ENCODE measurements at regions not wholly inside any gene's neighbourhood (a gene's known extent, or its start where the extent isn't known, plus 50 kb on each side); places are given as distances from the start of the nearest gene placed in this dataset.

DNA sequence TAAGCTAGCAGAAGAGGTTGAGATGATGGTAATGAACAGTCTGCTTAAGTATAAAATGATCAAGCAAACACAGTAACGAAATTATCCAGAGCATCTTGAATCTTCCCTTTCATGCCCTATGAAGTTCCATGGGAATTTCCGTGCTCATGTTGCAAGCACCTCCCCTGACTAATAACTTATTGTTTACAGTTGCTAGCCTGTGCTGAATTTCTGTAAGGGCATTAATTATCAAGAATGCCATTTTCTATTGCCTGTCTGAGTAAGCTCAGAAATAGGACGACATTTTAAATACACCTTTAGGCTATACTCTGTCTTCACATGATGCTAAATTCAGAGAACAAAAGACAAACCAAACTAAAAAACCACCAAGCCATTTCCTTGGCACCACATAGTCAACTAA lies 257.5 kb upstream of the LRTM1 start:
- CTCF ChIA-PET, result interaction anchor here (1.2 kb wide), 1 partner anchor 315 kb away, joined by 4 read pairs; no protein-coding TSS in a partner anchor
- Histone ChIP-seq H3K27me3 (ENCODE audit: control insufficient read depth, insufficient read depth, low read length) (no peaks in the 10 kb centered on the region), H3K4me3 (ENCODE audit: low read depth, low read length) (no peak overlapping the region), H3K36me3 (ENCODE audit: control insufficient read depth, insufficient read depth, low read length) (no peaks in the 10 kb centered on the region)
- TF ChIP-seq, protein P1, sequence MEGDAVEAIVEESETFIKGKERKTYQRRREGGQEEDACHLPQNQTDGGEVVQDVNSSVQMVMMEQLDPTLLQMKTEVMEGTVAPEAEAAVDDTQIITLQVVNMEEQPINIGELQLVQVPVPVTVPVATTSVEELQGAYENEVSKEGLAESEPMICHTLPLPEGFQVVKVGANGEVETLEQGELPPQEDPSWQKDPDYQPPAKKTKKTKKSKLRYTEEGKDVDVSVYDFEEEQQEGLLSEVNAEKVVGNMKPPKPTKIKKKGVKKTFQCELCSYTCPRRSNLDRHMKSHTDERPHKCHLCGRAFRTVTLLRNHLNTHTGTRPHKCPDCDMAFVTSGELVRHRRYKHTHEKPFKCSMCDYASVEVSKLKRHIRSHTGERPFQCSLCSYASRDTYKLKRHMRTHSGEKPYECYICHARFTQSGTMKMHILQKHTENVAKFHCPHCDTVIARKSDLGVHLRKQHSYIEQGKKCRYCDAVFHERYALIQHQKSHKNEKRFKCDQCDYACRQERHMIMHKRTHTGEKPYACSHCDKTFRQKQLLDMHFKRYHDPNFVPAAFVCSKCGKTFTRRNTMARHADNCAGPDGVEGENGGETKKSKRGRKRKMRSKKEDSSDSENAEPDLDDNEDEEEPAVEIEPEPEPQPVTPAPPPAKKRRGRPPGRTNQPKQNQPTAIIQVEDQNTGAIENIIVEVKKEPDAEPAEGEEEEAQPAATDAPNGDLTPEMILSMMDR (IDR thresholded peaks at IDR 0.05; ENCODE audit: insufficient read depth, low read depth, low read length), result no peak
- peak; percentile 91 for DNase-seq (ENCODE audit: low read depth)
- POLR2A ChIA-PET, result interaction anchor here (0.6 to 1.6 kb wide), 2 partner anchors 13 to 16 kb away, joined by 6 to 7 read pairs; no protein-coding TSS in a partner anchor

DNA sequence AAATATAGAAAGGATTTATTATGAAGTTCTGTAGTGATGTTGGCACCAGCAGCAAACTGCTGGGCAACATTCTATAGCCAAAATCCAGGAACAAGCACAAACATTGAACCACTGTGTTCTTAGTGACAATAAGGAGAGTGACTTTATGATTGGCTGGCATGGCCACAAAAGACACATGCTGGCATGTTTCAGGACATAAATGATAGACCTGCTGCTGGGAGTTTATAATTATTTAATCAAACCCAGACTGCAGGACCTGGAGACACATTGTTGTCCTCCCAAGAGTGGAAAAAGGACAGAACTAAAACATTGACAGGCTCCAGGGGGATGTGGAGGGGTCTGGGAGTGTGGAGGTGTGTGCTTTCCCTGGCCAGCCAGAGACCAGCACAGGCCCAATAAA lies 255.3 kb upstream of the LRTM1 start:
- no peak overlapping the region for H3K4me3 ChIP-seq (ENCODE audit: low read depth, low read length)
- DNase-seq (ENCODE audit: low read depth), result no peak
- CTCF ChIA-PET, result interaction anchor here (0.6 kb wide), 1 partner anchor 88 kb away, joined by 3 read pairs; no protein-coding TSS in a partner anchor
- POLR2A ChIA-PET, result no interaction called here
- TF ChIP-seq, protein P1 (IDR thresholded peaks at IDR 0.05; ENCODE audit: insufficient read depth, low read depth, low read length), result no peak
- no peaks in the 10 kb centered on the region for H3K27me3 ChIP-seq (ENCODE audit: control insufficient read depth, insufficient read depth, low read length)
- H3K36me3 ChIP-seq (ENCODE audit: control insufficient read depth, insufficient read depth, low read length), result no peaks in the 10 kb centered on the region

DNA sequence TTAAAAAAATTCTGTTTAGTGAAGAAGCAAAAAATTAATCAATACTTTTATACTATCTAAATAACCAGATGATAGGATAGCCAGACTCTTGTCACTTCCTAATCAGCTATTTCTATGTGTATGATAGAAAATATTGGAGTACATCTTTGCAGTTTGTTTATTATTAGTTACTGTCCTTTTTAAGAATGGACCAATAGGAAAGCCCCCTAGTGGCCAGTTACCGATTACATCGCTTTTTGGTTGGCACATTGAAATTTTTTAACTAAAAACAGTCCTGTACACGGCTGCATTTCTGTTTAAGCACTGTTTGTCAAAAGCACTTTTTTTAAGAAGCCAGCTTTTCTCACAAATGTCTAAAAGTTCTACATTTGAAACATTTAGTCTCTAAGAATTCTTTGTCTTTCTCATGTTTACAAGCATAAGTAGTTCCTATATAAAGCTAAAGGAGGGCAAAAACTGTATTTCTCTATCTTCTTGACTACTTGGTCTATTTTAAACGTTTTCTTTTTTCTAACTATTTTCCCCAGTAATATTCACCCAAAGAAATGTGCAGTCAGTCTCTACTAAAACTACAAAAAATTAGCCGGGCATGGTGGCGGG lies 253.2 kb upstream of the LRTM1 start:
- no peaks in the 10 kb centered on the region for H3K27me3 ChIP-seq (ENCODE audit: control insufficient read depth, insufficient read depth, low read length)
- H3K4me3 ChIP-seq (ENCODE audit: low read depth, low read length), result no peak overlapping the region
- TF ChIP-seq, protein P1 (IDR thresholded peaks at IDR 0.05; ENCODE audit: insufficient read depth, low read depth, low read length), result peak; percentile 67
- DNase-seq (ENCODE audit: low read depth), result no peak
- POLR2A ChIA-PET, result no interaction called here
- CTCF ChIA-PET, result interaction anchor here (0.6 to 2.2 kb wide), 16 partner anchors 10 to 676 kb away, joined by 3 to 29 read pairs (median 3); no protein-coding TSS in a partner anchor
- no peaks in the 10 kb centered on the region for H3K36me3 ChIP-seq (ENCODE audit: control insufficient read depth, insufficient read depth, low read length)

DNA sequence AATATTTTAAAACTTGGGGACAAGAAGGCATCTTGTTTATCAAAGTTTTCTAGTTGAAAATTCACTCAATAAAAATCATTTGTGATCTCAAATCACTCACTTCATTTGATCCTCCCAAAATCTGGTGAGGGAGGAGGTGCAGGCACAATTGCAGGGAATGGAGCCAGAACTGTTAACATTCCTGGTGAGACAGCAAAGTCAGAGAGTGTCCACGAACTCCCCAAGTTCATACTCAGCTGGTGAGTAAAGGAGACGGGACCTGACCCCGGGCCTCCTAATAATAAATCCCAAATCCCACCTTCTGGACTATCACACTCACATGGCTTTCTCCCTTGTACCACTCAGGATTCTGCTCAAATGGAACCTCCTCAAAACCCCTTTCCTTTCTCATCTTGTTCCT lies 252.3 kb upstream of the LRTM1 start:
- no peak for DNase-seq (ENCODE audit: low read depth)
- TF ChIP-seq, protein P1 (IDR thresholded peaks at IDR 0.05; ENCODE audit: insufficient read depth, low read depth, low read length), result no peak
- no peaks in the 10 kb centered on the region for H3K27me3 ChIP-seq (ENCODE audit: control insufficient read depth, insufficient read depth, low read length)
- ChIA-PET CTCF (interaction anchor here (0.5 to 2.2 kb wide), 10 partner anchors 9 to 452 kb away, joined by 3 to 29 read pairs (median 3); no protein-coding TSS in a partner anchor), POLR2A (no interaction called here)
- H3K36me3 ChIP-seq (ENCODE audit: control insufficient read depth, insufficient read depth, low read length), result no peaks in the 10 kb centered on the region
- no peak overlapping the region for H3K4me3 ChIP-seq (ENCODE audit: low read depth, low read length)

DNA sequence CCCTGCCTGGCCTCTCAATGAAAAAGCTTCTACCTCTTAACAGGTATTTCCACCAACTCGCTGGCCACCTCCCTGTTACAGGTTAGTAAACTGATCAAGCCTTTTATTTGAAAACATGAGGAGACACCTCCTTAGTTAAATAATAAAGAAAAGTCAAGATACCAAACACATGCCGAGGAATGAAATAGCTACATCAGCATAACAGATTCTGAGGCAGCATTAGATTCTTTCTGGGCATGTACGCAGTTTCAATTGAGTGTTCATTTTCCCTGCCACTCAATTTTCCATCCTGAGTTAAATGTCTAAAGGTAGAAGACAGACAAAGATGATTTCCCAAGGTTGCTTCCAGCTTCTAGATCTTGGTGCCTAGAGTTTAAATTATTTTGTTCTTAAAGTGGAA lies 250.5 kb upstream of the LRTM1 start:
- H3K4me3 ChIP-seq (ENCODE audit: low read depth, low read length), result no peak overlapping the region
- DNase-seq (ENCODE audit: low read depth), result no peak
- no peaks in the 10 kb centered on the region for H3K27me3 ChIP-seq (ENCODE audit: control insufficient read depth, insufficient read depth, low read length)
- TF ChIP-seq, protein P1 (IDR thresholded peaks at IDR 0.05; ENCODE audit: insufficient read depth, low read depth, low read length), result no peak
- ChIA-PET POLR2A (interaction anchor here (0.7 to 0.8 kb wide), 2 partner anchors 9 to 361 kb away, joined by 3 to 4 read pairs; no protein-coding TSS in a partner anchor), CTCF (interaction anchor here (1.1 kb wide), 1 partner anchor 12 kb away, joined by 4 read pairs; no protein-coding TSS in a partner anchor)
- no peaks in the 10 kb centered on the region for H3K36me3 ChIP-seq (ENCODE audit: control insufficient read depth, insufficient read depth, low read length)

Measured in BJ (cell line).